ENCODE measurements at regions not wholly inside any gene's neighbourhood (a gene's known extent, or its start where the extent isn't known, plus 50 kb on each side); places are given as distances from the start of the nearest gene placed in this dataset.
"Not testable (repeated sequence)": the region's sequence is repeated elsewhere in the genome, so short reads cannot be mapped to it uniquely, and the experiment has no call there.

- peak; percentile 88 for DNase-seq (ENCODE audit: low read depth)
Observed at GRCh38 chr4:159410076-159410777, 307.3 kb downstream of the RAPGEF2 start.

GRCh38 chr4:159410891-159411290 lies 308.0 kb downstream of the RAPGEF2 start:
- no peak for DNase-seq (ENCODE audit: low read depth)

GRCh38 chr4:159413306-159413943 lies 310.5 kb downstream of the RAPGEF2 start:
- DNase-seq (ENCODE audit: low read depth): peak; percentile 44

GRCh38 chr4:159414305-159414704 lies 311.4 kb downstream of the RAPGEF2 start:
- no peak for DNase-seq (ENCODE audit: low read depth)

- DNase-seq (ENCODE audit: low read depth): peak; percentile 36
Observed at GRCh38 chr4:159416073-159416472, 313.2 kb downstream of the RAPGEF2 start.

- no peak for DNase-seq (ENCODE audit: low read depth)
Observed at GRCh38 chr4:159416996-159417395, 314.1 kb downstream of the RAPGEF2 start.

- DNase-seq (ENCODE audit: low read depth): no peak
Observed at GRCh38 chr4:159420162-159421057, 317.5 kb downstream of the RAPGEF2 start.

- not testable (repeated sequence) for DNase-seq (ENCODE audit: low read depth)
Observed at GRCh38 chr4:159421058-159421419, 318.2 kb downstream of the RAPGEF2 start.

- DNase-seq (ENCODE audit: low read depth): no peak
Observed at GRCh38 chr4:159422019-159422418, 319.1 kb downstream of the RAPGEF2 start.

GRCh38 chr4:159422626-159423025 lies 319.7 kb downstream of the RAPGEF2 start:
- DNase-seq (ENCODE audit: low read depth): no peak

GRCh38 chr4:159425737-159426305 lies 322.9 kb downstream of the RAPGEF2 start:
- DNase-seq (ENCODE audit: low read depth): no peak

GRCh38 chr4:159428293-159428692 lies 325.4 kb downstream of the RAPGEF2 start:
- DNase-seq (ENCODE audit: low read depth): no peak

GRCh38 chr4:159428975-159429692 lies 326.3 kb downstream of the RAPGEF2 start:
- no peak for DNase-seq (ENCODE audit: low read depth)

- DNase-seq (ENCODE audit: low read depth): no peak
Observed at GRCh38 chr4:159429693-159430035, 326.8 kb downstream of the RAPGEF2 start.

- no peak for DNase-seq (ENCODE audit: low read depth)
Observed at GRCh38 chr4:159430896-159431295, 328.0 kb downstream of the RAPGEF2 start.

GRCh38 chr4:159432436-159432835 lies 329.6 kb downstream of the RAPGEF2 start:
- no peak for DNase-seq (ENCODE audit: low read depth)

- no peak for DNase-seq (ENCODE audit: low read depth)
Observed at GRCh38 chr4:159433337-159433736, 330.5 kb downstream of the RAPGEF2 start.

GRCh38 chr4:159434114-159434870 lies 331.4 kb downstream of the RAPGEF2 start:
- peak; percentile 56 for DNase-seq (ENCODE audit: low read depth)

GRCh38 chr4:159434871-159435241 lies 332.0 kb downstream of the RAPGEF2 start:
- no peak for DNase-seq (ENCODE audit: low read depth)

GRCh38 chr4:159435561-159436023 lies 332.7 kb downstream of the RAPGEF2 start:
- DNase-seq (ENCODE audit: low read depth): no peak

GRCh38 chr4:159443975-159444374 lies 341.1 kb downstream of the RAPGEF2 start:
- DNase-seq (ENCODE audit: low read depth): no peak

Measured in ELR (cell line).